ENCODE measurements at regions not wholly inside any gene's neighbourhood (a gene's known extent, or its start where the extent isn't known, plus 50 kb on each side); places are given as distances from the start of the nearest gene placed in this dataset.

- Histone ChIP-seq H3K9me3 (no peaks in the 10 kb centered on the region), H3K27me3 (no peaks in the 10 kb centered on the region), H3K4me1 (no peaks in the 10 kb centered on the region), H3K36me3 (ENCODE audit: low read depth, missing control alignments) (no peaks in the 10 kb centered on the region), H3K4me3 (no peak overlapping the region), H3K27ac (no peak overlapping the region)
- intact Hi-C loops (cut with DNase I; ENCODE audit: low total_unique reads): no loop called here
- WGBS, 2 donors: 95 to 97% methylated on average over 8 of the region's 8 CpGs
- no peak for DNase-seq
- TF ChIP-seq CTCF (IDR thresholded peaks at IDR 0.05) (no peak), POLR2A (IDR thresholded peaks at IDR 0.05) (no peak)
Measured at GRCh38 chr2:780581-780980, 103.4 kb upstream of the TMEM18 start.

- no peak for DNase-seq
- Histone ChIP-seq H3K27ac (no peak overlapping the region), H3K4me3 (no peak overlapping the region), H3K4me1 (no peaks in the 10 kb centered on the region), H3K27me3 (no peaks in the 10 kb centered on the region), H3K9me3 (no peaks in the 10 kb centered on the region), H3K36me3 (ENCODE audit: low read depth, missing control alignments) (no peaks in the 10 kb centered on the region)
- intact Hi-C loops (cut with DNase I; ENCODE audit: low total_unique reads): no loop called here
- 89 to 95% methylated on average over 7 to 9 of the region's 9 CpGs for WGBS, 2 donors
- TF ChIP-seq POLR2A (IDR thresholded peaks at IDR 0.05) (no peak), CTCF (IDR thresholded peaks at IDR 0.05) (no peak)
Measured at GRCh38 chr2:780002-780401, 102.8 kb upstream of the TMEM18 start.

GRCh38 chr2:778731-779350 is 101.6 kb upstream of the TMEM18 start:
- Histone ChIP-seq H3K36me3 (ENCODE audit: low read depth, missing control alignments) (no peaks in the 10 kb centered on the region), H3K9me3 (no peaks in the 10 kb centered on the region), H3K27ac (no peak overlapping the region), H3K4me1 (no peaks in the 10 kb centered on the region), H3K27me3 (no peaks in the 10 kb centered on the region), H3K4me3 (no peak overlapping the region)
- no peak for DNase-seq
- intact Hi-C loops (cut with DNase I; ENCODE audit: low total_unique reads): no loop called here
- TF ChIP-seq POLR2A (IDR thresholded peaks at IDR 0.05) (no peak), CTCF (IDR thresholded peaks at IDR 0.05) (no peak)
- 68 to 76% methylated on average over 17 of the region's 17 CpGs for WGBS, 2 donors

- intact Hi-C loops (cut with DNase I; ENCODE audit: low total_unique reads): no loop called here
- TF ChIP-seq CTCF (IDR thresholded peaks at IDR 0.05) (no peak), POLR2A (IDR thresholded peaks at IDR 0.05) (no peak)
- 70 to 98% methylated on average over 3 to 7 of the region's 8 CpGs for WGBS, 2 donors
Measured at GRCh38 chr2:777546-777945, 100.3 kb upstream of the TMEM18 start.

GRCh38 chr2:777051-777450 is 99.8 kb upstream of the TMEM18 start:
- intact Hi-C loops (cut with DNase I; ENCODE audit: low total_unique reads): no loop called here
- WGBS, 2 donors: 73 to 92% methylated on average over 9 to 15 of the region's 15 CpGs
- DNase-seq: no peak
- H3K27me3 ChIP-seq: no peaks in the 10 kb centered on the region
- no peaks in the 10 kb centered on the region for H3K36me3 ChIP-seq (ENCODE audit: low read depth, missing control alignments)
- TF ChIP-seq POLR2A (IDR thresholded peaks at IDR 0.05): no peak
- TF ChIP-seq CTCF (IDR thresholded peaks at IDR 0.05): no peak
- H3K4me3 ChIP-seq: no peak overlapping the region
- no peaks in the 10 kb centered on the region for H3K9me3 ChIP-seq
- H3K4me1 ChIP-seq: no peaks in the 10 kb centered on the region
- no peak overlapping the region for H3K27ac ChIP-seq

More at GRCh38 chr2:777546-777945, 100.3 kb upstream of the TMEM18 start:
- no peaks in the 10 kb centered on the region for H3K36me3 ChIP-seq (ENCODE audit: low read depth, missing control alignments)
- no peak overlapping the region for H3K4me3 ChIP-seq
- H3K9me3 ChIP-seq: no peaks in the 10 kb centered on the region
- no peak for DNase-seq
- no peaks in the 10 kb centered on the region for H3K4me1 ChIP-seq
- H3K27me3 ChIP-seq: no peaks in the 10 kb centered on the region
- H3K27ac ChIP-seq: no peak overlapping the region
